ENCODE measurements at regions not wholly inside any gene's neighbourhood (a gene's known extent, or its start where the extent isn't known, plus 50 kb on each side); places are given as distances from the start of the nearest gene placed in this dataset.
"Not testable (repeated sequence)": the region's sequence is repeated elsewhere in the genome, so short reads cannot be mapped to it uniquely, and the experiment has no call there.

GRCh38 chr2:39929531-39929930 lies 150.5 kb upstream of the THUMPD2 start:
- Histone ChIP-seq H3K9ac (ENCODE audit: low read depth, low read length) (no peak overlapping the region), H3K9me3 (ENCODE audit: control insufficient read depth, insufficient read depth, low read length) (no peaks in the 10 kb centered on the region), H3K27me3 (ENCODE audit: control insufficient read depth, insufficient read depth, low read length) (no peaks in the 10 kb centered on the region), H3K27ac (ENCODE audit: low read depth, low read length) (no peak overlapping the region), H3K4me3 (ENCODE audit: low read depth, low read length) (no peak overlapping the region), H3K4me1 (ENCODE audit: control insufficient read depth, insufficient read depth, low read length) (no peaks in the 10 kb centered on the region), H3K36me3 (ENCODE audit: control insufficient read depth, insufficient read depth, low read length) (no peaks in the 10 kb centered on the region)

GRCh38 chr2:39925312-39925711 lies 146.3 kb upstream of the THUMPD2 start:
- Histone ChIP-seq H3K36me3 (ENCODE audit: control insufficient read depth, insufficient read depth, low read length) (no peaks in the 10 kb centered on the region), H3K4me1 (ENCODE audit: control insufficient read depth, insufficient read depth, low read length) (peaks cover 16% of the 10 kb centered on the region), H3K4me3 (ENCODE audit: low read depth, low read length) (no peak overlapping the region), H3K9me3 (ENCODE audit: control insufficient read depth, insufficient read depth, low read length) (no peaks in the 10 kb centered on the region), H3K27ac (ENCODE audit: low read depth, low read length) (no peak overlapping the region), H3K27me3 (ENCODE audit: control insufficient read depth, insufficient read depth, low read length) (no peaks in the 10 kb centered on the region), H3K9ac (ENCODE audit: low read depth, low read length) (no peak overlapping the region)

- Histone ChIP-seq H3K36me3 (ENCODE audit: control insufficient read depth, insufficient read depth, low read length) (no peaks in the 10 kb centered on the region), H3K27me3 (ENCODE audit: control insufficient read depth, insufficient read depth, low read length) (no peaks in the 10 kb centered on the region), H3K27ac (ENCODE audit: low read depth, low read length) (no peak overlapping the region), H3K4me3 (ENCODE audit: low read depth, low read length) (no peak overlapping the region), H3K4me1 (ENCODE audit: control insufficient read depth, insufficient read depth, low read length) (peaks cover 18% of the 10 kb centered on the region), H3K9ac (ENCODE audit: low read depth, low read length) (no peak overlapping the region), H3K9me3 (ENCODE audit: control insufficient read depth, insufficient read depth, low read length) (no peaks in the 10 kb centered on the region)
Observed at GRCh38 chr2:39923455-39923854, 144.4 kb upstream of the THUMPD2 start.

- Histone ChIP-seq H3K36me3 (ENCODE audit: control insufficient read depth, insufficient read depth, low read length) (no peaks in the 10 kb centered on the region), H3K4me1 (ENCODE audit: control insufficient read depth, insufficient read depth, low read length) (peaks cover 18% of the 10 kb centered on the region)
Observed at GRCh38 chr2:39922679-39923405, 143.8 kb upstream of the THUMPD2 start.

DNA sequence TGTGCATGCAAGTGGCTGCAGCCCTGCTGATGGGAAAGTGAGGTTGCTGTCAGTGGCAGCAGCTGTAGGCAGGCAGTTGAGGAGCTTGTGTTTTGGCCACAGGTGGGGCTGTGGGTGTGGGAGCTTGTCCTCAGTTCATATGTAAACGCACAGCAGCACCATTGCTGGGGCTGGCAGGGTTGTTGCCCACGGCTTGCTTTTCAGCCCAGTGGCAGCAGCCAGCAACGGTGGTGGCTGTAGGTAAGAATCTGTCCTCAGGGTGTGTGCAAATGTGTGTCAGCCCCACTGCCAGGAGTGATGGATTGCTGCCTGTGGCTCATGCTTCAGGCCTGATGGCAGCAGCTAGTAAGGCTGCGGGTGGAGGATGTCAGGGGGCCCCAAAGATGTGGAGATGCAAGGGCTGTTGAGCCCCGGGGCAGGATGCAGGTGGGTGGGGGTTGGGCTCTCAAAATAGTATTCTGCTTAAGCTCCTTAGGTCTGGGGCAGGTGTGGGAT lies 141.3 kb upstream of the THUMPD2 start:
- H3K4me1 ChIP-seq (ENCODE audit: control insufficient read depth, insufficient read depth, low read length): peaks cover 18% of the 10 kb centered on the region
- H3K9me3 ChIP-seq (ENCODE audit: control insufficient read depth, insufficient read depth, low read length): no peaks in the 10 kb centered on the region
- H3K27me3 ChIP-seq (ENCODE audit: control insufficient read depth, insufficient read depth, low read length): no peaks in the 10 kb centered on the region
- H3K36me3 ChIP-seq (ENCODE audit: control insufficient read depth, insufficient read depth, low read length): no peaks in the 10 kb centered on the region
- H3K4me3 ChIP-seq (ENCODE audit: low read depth, low read length): no peak overlapping the region
- no peak overlapping the region for H3K27ac ChIP-seq (ENCODE audit: low read depth, low read length)
- H3K9ac ChIP-seq (ENCODE audit: low read depth, low read length): no peak overlapping the region

More at GRCh38 chr2:39922679-39923405, 143.8 kb upstream of the THUMPD2 start:
- H3K4me3 ChIP-seq (ENCODE audit: low read depth, low read length): no peak overlapping the region
- no peaks in the 10 kb centered on the region for H3K9me3 ChIP-seq (ENCODE audit: control insufficient read depth, insufficient read depth, low read length)
- no peak overlapping the region for H3K9ac ChIP-seq (ENCODE audit: low read depth, low read length)
- no peaks in the 10 kb centered on the region for H3K27me3 ChIP-seq (ENCODE audit: control insufficient read depth, insufficient read depth, low read length)
- no peak overlapping the region for H3K27ac ChIP-seq (ENCODE audit: low read depth, low read length)

DNA sequence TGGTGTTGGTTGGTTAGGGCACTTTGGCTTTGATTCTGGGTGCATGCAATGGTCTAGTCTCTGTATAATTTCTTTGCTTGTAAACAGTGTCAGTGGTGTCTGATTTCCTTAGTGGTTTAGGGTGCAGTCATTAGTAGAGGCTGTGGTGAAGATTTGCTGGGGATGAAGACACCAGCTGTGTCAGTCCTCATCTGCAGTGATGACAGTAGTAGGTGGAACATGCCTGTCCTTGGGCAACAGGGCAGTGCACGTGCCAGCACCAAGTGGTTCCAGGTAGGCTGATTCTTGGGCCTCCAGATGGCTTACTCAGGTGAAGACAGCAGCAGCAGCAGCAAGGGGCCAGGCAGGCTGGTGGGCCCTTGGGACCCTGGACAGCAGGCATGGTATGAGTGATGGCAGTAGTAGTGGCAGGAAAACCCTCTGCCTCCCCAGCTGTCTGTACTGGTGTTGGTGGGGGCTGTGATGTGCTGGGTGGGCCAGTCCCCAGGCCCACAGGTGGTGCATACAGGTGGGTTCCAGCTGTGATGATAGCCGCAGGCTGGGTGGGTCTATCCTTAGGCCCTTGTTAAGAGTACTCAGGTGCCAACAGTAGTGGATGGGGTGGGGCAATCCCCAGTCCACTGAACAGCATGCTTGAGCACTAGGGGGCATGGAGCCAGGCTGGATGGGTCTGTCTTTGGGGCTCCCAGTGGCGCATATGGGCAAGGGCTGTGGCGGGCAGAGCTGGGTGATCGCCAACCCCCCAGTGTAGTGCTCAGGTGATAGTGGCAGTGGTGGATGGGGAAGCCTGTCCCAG lies 140.7 kb upstream of the THUMPD2 start:
- H3K4me1 ChIP-seq (ENCODE audit: control insufficient read depth, insufficient read depth, low read length): peaks cover 18% of the 10 kb centered on the region
- H3K27ac ChIP-seq (ENCODE audit: low read depth, low read length): no peak overlapping the region

DNA sequence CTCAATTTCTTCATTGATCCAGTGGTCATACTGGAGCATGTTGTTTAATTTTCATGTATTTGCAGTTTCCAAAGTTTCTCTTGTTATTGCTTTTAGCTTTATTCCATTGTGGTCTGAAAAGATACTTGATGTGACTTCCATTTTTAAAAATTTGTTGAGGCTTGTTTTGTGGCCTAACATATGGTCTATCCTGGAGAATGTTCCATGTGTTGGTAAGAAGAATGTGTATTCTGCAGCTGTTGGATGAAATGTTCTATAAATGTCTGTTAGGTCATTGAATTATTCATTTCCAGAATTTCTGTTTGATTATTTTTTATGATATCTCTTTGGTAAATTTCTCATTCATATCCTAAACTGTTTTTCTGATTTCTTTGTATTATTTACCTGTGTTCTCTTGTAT lies 139.8 kb upstream of the THUMPD2 start:
- H3K4me1 ChIP-seq (ENCODE audit: control insufficient read depth, insufficient read depth, low read length): peaks cover 19% of the 10 kb centered on the region
- no peaks in the 10 kb centered on the region for H3K27me3 ChIP-seq (ENCODE audit: control insufficient read depth, insufficient read depth, low read length)
- H3K9ac ChIP-seq (ENCODE audit: low read depth, low read length): no peak overlapping the region
- H3K36me3 ChIP-seq (ENCODE audit: control insufficient read depth, insufficient read depth, low read length): no peaks in the 10 kb centered on the region
- H3K27ac ChIP-seq (ENCODE audit: low read depth, low read length): no peak overlapping the region
- H3K4me3 ChIP-seq (ENCODE audit: low read depth, low read length): no peak overlapping the region
- H3K9me3 ChIP-seq (ENCODE audit: control insufficient read depth, insufficient read depth, low read length): no peaks in the 10 kb centered on the region

More for the DNA sequence above, 140.7 kb upstream of the THUMPD2 start:
- Histone ChIP-seq H3K9me3 (ENCODE audit: control insufficient read depth, insufficient read depth, low read length) (no peaks in the 10 kb centered on the region), H3K9ac (ENCODE audit: low read depth, low read length) (no peak overlapping the region), H3K27me3 (ENCODE audit: control insufficient read depth, insufficient read depth, low read length) (no peaks in the 10 kb centered on the region), H3K4me3 (ENCODE audit: low read depth, low read length) (no peak overlapping the region), H3K36me3 (ENCODE audit: control insufficient read depth, insufficient read depth, low read length) (no peaks in the 10 kb centered on the region)

DNA sequence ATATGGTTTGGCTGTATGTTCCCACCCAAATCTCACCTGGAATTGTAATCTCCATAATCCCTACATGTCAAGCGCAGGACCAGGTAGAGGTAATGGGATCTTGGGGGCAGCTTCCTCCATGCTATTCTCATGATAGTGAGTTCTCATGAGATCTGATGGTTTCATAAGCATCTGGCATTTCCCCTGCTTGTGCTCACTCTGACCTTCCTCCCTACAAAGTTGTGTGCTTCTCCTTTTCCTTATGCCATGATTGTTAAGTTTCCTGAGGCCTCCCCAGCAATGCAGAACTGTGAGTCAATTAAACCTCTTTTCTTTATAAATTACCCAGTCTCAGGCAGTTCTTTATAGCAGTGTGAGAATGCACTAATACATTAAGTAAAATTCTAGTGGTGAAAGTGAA lies 138.3 kb upstream of the THUMPD2 start:
- not testable (repeated sequence) for H3K4me3 ChIP-seq (ENCODE audit: low read depth, low read length); H3K9ac ChIP-seq (ENCODE audit: low read depth, low read length); H3K36me3 ChIP-seq (ENCODE audit: control insufficient read depth, insufficient read depth, low read length); H3K27ac ChIP-seq (ENCODE audit: low read depth, low read length); H3K9me3 ChIP-seq (ENCODE audit: control insufficient read depth, insufficient read depth, low read length); H3K27me3 ChIP-seq (ENCODE audit: control insufficient read depth, insufficient read depth, low read length)
- H3K4me1 ChIP-seq (ENCODE audit: control insufficient read depth, insufficient read depth, low read length): peaks cover 10% of the 10 kb centered on the region; the same call in 1 of the 2 replicates

DNA sequence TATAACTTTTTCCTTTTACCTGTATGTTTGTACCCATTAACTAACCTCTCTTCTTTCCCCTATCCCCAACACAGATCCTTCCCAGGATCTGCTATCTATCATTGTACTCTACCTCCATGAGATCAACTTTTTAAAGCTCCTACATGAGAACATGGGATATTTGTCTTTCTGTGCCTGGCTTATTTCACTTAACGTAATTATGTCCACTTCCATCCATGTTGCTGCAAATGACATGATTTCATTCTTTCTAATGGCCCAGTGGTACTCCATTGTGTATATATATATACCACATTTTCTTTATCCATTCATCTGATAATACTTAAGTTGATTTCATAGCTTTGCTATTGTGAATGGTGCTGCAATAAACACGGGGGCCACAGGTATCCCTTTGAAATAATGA lies 135.9 kb upstream of the THUMPD2 start:
- no peaks in the 10 kb centered on the region for H3K27me3 ChIP-seq (ENCODE audit: control insufficient read depth, insufficient read depth, low read length)
- peaks cover 11% of the 10 kb centered on the region for H3K4me1 ChIP-seq (ENCODE audit: control insufficient read depth, insufficient read depth, low read length)
- no peak overlapping the region for H3K9ac ChIP-seq (ENCODE audit: low read depth, low read length)
- no peak overlapping the region for H3K4me3 ChIP-seq (ENCODE audit: low read depth, low read length)
- no peaks in the 10 kb centered on the region for H3K36me3 ChIP-seq (ENCODE audit: control insufficient read depth, insufficient read depth, low read length)
- no peak overlapping the region for H3K27ac ChIP-seq (ENCODE audit: low read depth, low read length)
- H3K9me3 ChIP-seq (ENCODE audit: control insufficient read depth, insufficient read depth, low read length): no peaks in the 10 kb centered on the region

DNA sequence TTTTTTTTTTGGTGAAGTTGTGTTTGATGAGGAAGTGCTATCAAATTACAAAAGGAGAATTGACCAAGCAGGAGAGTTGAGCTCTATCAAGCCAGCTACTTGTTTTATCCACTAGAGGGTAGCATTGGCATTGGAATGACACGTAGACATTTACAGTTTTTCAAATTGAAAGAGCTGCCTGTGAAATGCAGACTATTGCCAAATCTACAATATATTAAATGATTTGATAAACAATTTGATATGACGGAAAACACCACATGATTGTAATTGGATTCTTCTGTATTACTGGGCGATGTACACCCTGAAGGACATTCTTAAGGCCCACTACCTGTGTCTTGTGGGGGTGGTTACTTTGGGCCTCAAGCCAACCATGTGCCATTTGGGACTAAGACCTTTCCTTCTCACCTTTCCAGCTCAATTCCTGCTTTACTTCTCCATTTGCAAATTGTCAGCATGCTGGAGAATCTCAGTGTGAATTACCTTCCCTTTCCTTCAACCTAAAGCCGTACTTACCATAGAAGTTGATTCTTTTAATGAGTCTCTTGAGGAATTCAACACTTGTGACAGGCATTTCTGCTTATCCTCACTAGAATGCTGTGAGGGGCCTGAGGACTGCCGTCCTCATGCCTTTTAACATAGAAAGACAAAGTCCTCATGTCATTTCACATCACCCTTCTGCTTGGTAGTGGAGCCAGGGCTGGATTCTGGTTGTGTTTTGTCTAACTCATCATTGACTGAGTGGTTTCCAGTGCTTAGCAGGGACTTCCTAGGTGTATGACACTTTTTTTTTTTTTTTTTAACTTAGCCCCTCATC lies 134.8 kb upstream of the THUMPD2 start:
- Histone ChIP-seq H3K9ac (ENCODE audit: low read depth, low read length) (no peak overlapping the region), H3K36me3 (ENCODE audit: control insufficient read depth, insufficient read depth, low read length) (no peaks in the 10 kb centered on the region), H3K4me3 (ENCODE audit: low read depth, low read length) (no peak overlapping the region), H3K4me1 (ENCODE audit: control insufficient read depth, insufficient read depth, low read length) (peaks cover 14% of the 10 kb centered on the region), H3K9me3 (ENCODE audit: control insufficient read depth, insufficient read depth, low read length) (no peaks in the 10 kb centered on the region), H3K27ac (ENCODE audit: low read depth, low read length) (no peak overlapping the region), H3K27me3 (ENCODE audit: control insufficient read depth, insufficient read depth, low read length) (no peaks in the 10 kb centered on the region)
